ENCODE measurements at regions not wholly inside any gene's neighbourhood (a gene's known extent, or its start where the extent isn't known, plus 50 kb on each side); places are given as distances from the start of the nearest gene placed in this dataset.

DNA sequence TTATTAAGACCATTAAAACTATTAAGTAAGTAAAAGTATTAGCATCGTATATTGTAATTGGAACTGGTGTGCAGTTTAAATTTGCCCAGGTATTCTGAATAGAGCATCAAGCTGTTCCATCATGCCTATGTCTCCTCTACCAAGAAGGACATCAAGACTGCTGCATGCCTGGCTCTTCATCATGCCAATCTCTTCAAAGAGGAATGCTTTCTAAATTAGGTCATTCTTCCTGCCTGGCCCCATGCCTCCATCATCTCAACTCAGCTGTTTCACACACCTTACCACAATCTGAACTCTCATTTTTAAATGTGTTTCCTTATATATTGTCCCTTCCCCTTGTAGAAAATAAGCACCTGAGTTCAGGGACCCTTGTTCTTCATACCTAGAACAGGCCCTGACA is 270.5 kb upstream of the PPARGC1A start:
- ATAC-seq (no peak), DNase-seq (no peak)
- H3K27me3 ChIP-seq (ENCODE audit: low read length), result no peaks in the 10 kb centered on the region
- H3K9ac ChIP-seq (ENCODE audit: low read length), result no peak overlapping the region
- H4K20me1 ChIP-seq (ENCODE audit: low read length), result no peaks in the 10 kb centered on the region
- no peak overlapping the region for H2AFZ ChIP-seq (ENCODE audit: low read length)
- H3K27ac ChIP-seq (ENCODE audit: low read length), result no peak overlapping the region
- no peaks in the 10 kb centered on the region for H3K9me3 ChIP-seq (ENCODE audit: low read length)
- BruUV-seq (replicated peaks), result no TSS peak
- H3K79me2 ChIP-seq (ENCODE audit: low read length), result no peaks in the 10 kb centered on the region
- TF ChIP-seq EZH2phosphoT487 (IDR thresholded peaks at IDR 0.05; ENCODE audit: borderline replicate concordance, low read length), result no peak
- TF ChIP-seq, protein P1, sequence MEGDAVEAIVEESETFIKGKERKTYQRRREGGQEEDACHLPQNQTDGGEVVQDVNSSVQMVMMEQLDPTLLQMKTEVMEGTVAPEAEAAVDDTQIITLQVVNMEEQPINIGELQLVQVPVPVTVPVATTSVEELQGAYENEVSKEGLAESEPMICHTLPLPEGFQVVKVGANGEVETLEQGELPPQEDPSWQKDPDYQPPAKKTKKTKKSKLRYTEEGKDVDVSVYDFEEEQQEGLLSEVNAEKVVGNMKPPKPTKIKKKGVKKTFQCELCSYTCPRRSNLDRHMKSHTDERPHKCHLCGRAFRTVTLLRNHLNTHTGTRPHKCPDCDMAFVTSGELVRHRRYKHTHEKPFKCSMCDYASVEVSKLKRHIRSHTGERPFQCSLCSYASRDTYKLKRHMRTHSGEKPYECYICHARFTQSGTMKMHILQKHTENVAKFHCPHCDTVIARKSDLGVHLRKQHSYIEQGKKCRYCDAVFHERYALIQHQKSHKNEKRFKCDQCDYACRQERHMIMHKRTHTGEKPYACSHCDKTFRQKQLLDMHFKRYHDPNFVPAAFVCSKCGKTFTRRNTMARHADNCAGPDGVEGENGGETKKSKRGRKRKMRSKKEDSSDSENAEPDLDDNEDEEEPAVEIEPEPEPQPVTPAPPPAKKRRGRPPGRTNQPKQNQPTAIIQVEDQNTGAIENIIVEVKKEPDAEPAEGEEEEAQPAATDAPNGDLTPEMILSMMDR (conservative IDR thresholded peaks at IDR 0.05; ENCODE audit: low read depth, low read length), result no peak
- TF ChIP-seq EZH2 (IDR thresholded peaks at IDR 0.05; ENCODE audit: low read length, unreplicated experiment), result no peak
- H3K4me2 ChIP-seq (ENCODE audit: low read length), result no peak overlapping the region
- intact Hi-C loops (cut with micrococcal nuclease), result no loop called here
- H3K4me3 ChIP-seq (ENCODE audit: low read length), result no peak overlapping the region
- ChIA-PET CTCF (no interaction called here), POLR2A (ENCODE audit: unreplicated experiment) (no interaction called here)
- no peaks in the 10 kb centered on the region for H3K4me1 ChIP-seq (ENCODE audit: insufficient read depth, low read length)
- H3F3A ChIP-seq (ENCODE audit: low read length, unreplicated experiment), result no peaks in the 10 kb centered on the region
- H3K36me3 ChIP-seq (ENCODE audit: low read depth, low read length), result no peaks in the 10 kb centered on the region
- no peaks in the 10 kb centered on the region for H3K9me2 ChIP-seq (replicated peaks; ENCODE audit: low read length)

DNA sequence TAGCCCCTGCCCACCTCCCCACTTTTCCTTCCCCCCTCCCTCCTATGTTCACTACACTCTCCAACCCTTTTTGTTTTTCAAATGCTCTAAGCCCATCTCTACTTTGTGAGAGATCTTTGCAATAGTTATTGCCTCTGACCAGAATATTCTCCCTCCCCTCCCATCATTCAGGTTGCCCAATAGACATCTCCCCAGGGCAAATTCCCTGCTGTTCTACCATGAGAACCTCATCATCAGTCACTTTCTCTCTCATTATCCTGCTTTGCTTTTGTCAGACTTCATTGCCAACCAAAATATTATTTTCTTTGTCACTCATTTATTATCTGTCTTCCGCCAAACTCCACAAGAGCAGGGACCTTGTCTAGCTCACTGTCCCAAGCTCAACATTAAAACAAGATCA is 268.2 kb upstream of the PPARGC1A start:
- POLR2A ChIA-PET (ENCODE audit: unreplicated experiment), result no interaction called here
- TF ChIP-seq, protein P1 (conservative IDR thresholded peaks at IDR 0.05; ENCODE audit: low read depth, low read length), result no peak
- TF ChIP-seq EZH2 (IDR thresholded peaks at IDR 0.05; ENCODE audit: low read length, unreplicated experiment) (no peak), EZH2phosphoT487 (IDR thresholded peaks at IDR 0.05; ENCODE audit: borderline replicate concordance, low read length) (no peak)
- BruUV-seq (replicated peaks), result no TSS peak

GRCh38 chr4:24150034-24150433 is 260.2 kb upstream of the PPARGC1A start:
- intact Hi-C loops (cut with micrococcal nuclease), result no loop called here
- Histone ChIP-seq H3K4me2 (ENCODE audit: low read length) (no peak overlapping the region), H3K4me1 (ENCODE audit: insufficient read depth, low read length) (no peaks in the 10 kb centered on the region), H3K9ac (ENCODE audit: low read length) (no peak overlapping the region), H3K9me2 (replicated peaks; ENCODE audit: low read length) (no peaks in the 10 kb centered on the region), H3K4me3 (ENCODE audit: low read length) (no peak overlapping the region), H3K27ac (ENCODE audit: low read length) (no peak overlapping the region), H3K79me2 (ENCODE audit: low read length) (no peaks in the 10 kb centered on the region), H3F3A (ENCODE audit: low read length, unreplicated experiment) (no peaks in the 10 kb centered on the region), H4K20me1 (ENCODE audit: low read length) (no peaks in the 10 kb centered on the region), H3K36me3 (ENCODE audit: low read depth, low read length) (no peaks in the 10 kb centered on the region), H3K27me3 (ENCODE audit: low read length) (no peaks in the 10 kb centered on the region), H3K9me3 (ENCODE audit: low read length) (no peaks in the 10 kb centered on the region), H2AFZ (ENCODE audit: low read length) (no peak overlapping the region)
- TF ChIP-seq, protein P1 (conservative IDR thresholded peaks at IDR 0.05; ENCODE audit: low read depth, low read length), result no peak
- no peak for TF ChIP-seq EZH2phosphoT487 (IDR thresholded peaks at IDR 0.05; ENCODE audit: borderline replicate concordance, low read length)
- no peak for TF ChIP-seq EZH2 (IDR thresholded peaks at IDR 0.05; ENCODE audit: low read length, unreplicated experiment)
- DNase-seq (no peak), ATAC-seq (no peak)
- BruUV-seq (replicated peaks), result no TSS peak
- POLR2A ChIA-PET (ENCODE audit: unreplicated experiment), result interaction anchor here (0.6 kb wide), 1 partner anchor 192 kb away, joined by 4 read pairs; no protein-coding TSS in a partner anchor
- CTCF ChIA-PET, result no interaction called here

More for the DNA sequence above, 268.2 kb upstream of the PPARGC1A start:
- no peak overlapping the region for H3K4me2 ChIP-seq (ENCODE audit: low read length)
- H3K4me1 ChIP-seq (ENCODE audit: insufficient read depth, low read length), result no peaks in the 10 kb centered on the region
- no peaks in the 10 kb centered on the region for H3K27me3 ChIP-seq (ENCODE audit: low read length)
- DNase-seq, result no peak
- no peaks in the 10 kb centered on the region for H4K20me1 ChIP-seq (ENCODE audit: low read length)
- ATAC-seq, result no peak
- H3K4me3 ChIP-seq (ENCODE audit: low read length), result no peak overlapping the region
- no peaks in the 10 kb centered on the region for H3K36me3 ChIP-seq (ENCODE audit: low read depth, low read length)
- H3K9me3 ChIP-seq (ENCODE audit: low read length), result no peaks in the 10 kb centered on the region
- intact Hi-C loops (cut with micrococcal nuclease), result no loop called here
- no peaks in the 10 kb centered on the region for H3F3A ChIP-seq (ENCODE audit: low read length, unreplicated experiment)
- CTCF ChIA-PET, result no interaction called here
- no peak overlapping the region for H2AFZ ChIP-seq (ENCODE audit: low read length)
- no peak overlapping the region for H3K27ac ChIP-seq (ENCODE audit: low read length)
- H3K9ac ChIP-seq (ENCODE audit: low read length), result no peak overlapping the region
- H3K79me2 ChIP-seq (ENCODE audit: low read length), result no peaks in the 10 kb centered on the region
- no peaks in the 10 kb centered on the region for H3K9me2 ChIP-seq (replicated peaks; ENCODE audit: low read length)
